ENCODE measurements at regions not wholly inside any gene's neighbourhood (a gene's known extent, or its start where the extent isn't known, plus 50 kb on each side); places are given as distances from the start of the nearest gene placed in this dataset.

DNA sequence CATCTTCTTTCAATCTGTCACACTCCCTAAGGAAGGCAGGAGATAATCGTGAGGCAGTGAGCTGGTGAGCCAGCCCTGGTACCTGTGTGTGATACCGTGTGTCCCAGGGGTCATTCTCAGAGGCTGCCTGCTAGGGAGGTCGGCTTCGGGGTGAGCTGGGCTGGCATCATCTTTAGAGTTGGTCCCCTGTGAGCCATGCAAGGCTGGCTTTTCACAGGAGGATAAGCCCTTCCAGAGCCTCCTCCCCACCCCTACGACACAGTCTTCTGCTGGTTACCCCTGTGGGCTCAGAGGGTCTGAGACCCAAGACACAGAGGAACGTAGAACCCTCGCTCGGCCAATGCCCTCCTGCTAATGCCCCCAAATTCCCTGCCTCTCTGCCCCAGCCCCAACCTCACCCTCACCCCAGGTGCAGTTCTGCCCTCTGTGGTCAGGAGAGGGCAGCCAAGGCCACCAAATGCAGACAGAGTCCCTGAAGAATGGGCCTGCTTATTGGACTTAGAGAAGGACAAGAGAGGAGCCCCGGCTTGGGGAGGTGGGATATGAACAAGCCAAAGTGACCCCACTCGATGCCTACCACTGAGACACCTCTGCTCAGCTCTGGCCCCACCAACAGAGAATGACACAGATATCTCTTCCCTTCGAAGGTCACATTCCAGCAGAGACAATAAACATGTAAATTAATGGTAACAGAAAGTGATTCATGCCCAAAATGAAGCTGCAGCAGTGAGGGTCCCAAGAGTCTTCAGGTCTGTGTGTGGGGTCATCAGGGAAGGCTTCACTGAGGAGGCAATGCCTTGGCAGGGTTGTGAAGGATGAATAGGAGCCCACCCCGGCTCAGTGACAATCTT, 80.8 kb upstream of the CCL1 start:
- Mint-ChIP-seq H3K27ac (ENCODE audit: unreplicated experiment) (no peak overlapping the region), H3K4me1 (ENCODE audit: low read depth, unreplicated experiment) (no peaks in the 10 kb centered on the region), H3K27me3 (ENCODE audit: low read depth, unreplicated experiment) (peaks cover 70% of the 10 kb centered on the region), H3K36me3 (ENCODE audit: low read depth, unreplicated experiment) (no peaks in the 10 kb centered on the region), H3K9me3 (ENCODE audit: unreplicated experiment) (no peaks in the 10 kb centered on the region), H3K4me3 (ENCODE audit: unreplicated experiment) (no peak overlapping the region)
- no peak for FAIRE-seq
- Histone ChIP-seq H3K9me3 (ENCODE audit: insufficient read depth, low read depth, low read length) (no peaks in the 10 kb centered on the region), H3K9ac (ENCODE audit: low read length) (no peak overlapping the region), H3K36me3 (ENCODE audit: insufficient read depth, low read length) (no peaks in the 10 kb centered on the region), H3K4me2 (ENCODE audit: low read length) (no peak overlapping the region), H3K4me3 (ENCODE audit: insufficient read depth, low read depth, low read length) (no peak overlapping the region), H2AFZ (ENCODE audit: low read depth, low read length) (no peak overlapping the region), H3K27me3 (ENCODE audit: insufficient read depth, low read length) (no peaks in the 10 kb centered on the region), H3K4me1 (ENCODE audit: insufficient read depth, low read length) (no peaks in the 10 kb centered on the region), H3K79me2 (ENCODE audit: insufficient read depth, low read length) (no peaks in the 10 kb centered on the region), H4K20me1 (ENCODE audit: insufficient read depth, low read length) (no peaks in the 10 kb centered on the region), H3K27ac (ENCODE audit: low read depth, low read length) (no peak overlapping the region)
- TF ChIP-seq EZH2 (IDR thresholded peaks at IDR 0.05; ENCODE audit: insufficient read depth, low read length), result no peak
- TF ChIP-seq, protein P1, sequence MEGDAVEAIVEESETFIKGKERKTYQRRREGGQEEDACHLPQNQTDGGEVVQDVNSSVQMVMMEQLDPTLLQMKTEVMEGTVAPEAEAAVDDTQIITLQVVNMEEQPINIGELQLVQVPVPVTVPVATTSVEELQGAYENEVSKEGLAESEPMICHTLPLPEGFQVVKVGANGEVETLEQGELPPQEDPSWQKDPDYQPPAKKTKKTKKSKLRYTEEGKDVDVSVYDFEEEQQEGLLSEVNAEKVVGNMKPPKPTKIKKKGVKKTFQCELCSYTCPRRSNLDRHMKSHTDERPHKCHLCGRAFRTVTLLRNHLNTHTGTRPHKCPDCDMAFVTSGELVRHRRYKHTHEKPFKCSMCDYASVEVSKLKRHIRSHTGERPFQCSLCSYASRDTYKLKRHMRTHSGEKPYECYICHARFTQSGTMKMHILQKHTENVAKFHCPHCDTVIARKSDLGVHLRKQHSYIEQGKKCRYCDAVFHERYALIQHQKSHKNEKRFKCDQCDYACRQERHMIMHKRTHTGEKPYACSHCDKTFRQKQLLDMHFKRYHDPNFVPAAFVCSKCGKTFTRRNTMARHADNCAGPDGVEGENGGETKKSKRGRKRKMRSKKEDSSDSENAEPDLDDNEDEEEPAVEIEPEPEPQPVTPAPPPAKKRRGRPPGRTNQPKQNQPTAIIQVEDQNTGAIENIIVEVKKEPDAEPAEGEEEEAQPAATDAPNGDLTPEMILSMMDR (IDR thresholded peaks at IDR 0.05; ENCODE audit: insufficient read depth, low read depth, low read length), result no peak
- DNase-seq (ENCODE audit: low read depth), result no peak

DNA sequence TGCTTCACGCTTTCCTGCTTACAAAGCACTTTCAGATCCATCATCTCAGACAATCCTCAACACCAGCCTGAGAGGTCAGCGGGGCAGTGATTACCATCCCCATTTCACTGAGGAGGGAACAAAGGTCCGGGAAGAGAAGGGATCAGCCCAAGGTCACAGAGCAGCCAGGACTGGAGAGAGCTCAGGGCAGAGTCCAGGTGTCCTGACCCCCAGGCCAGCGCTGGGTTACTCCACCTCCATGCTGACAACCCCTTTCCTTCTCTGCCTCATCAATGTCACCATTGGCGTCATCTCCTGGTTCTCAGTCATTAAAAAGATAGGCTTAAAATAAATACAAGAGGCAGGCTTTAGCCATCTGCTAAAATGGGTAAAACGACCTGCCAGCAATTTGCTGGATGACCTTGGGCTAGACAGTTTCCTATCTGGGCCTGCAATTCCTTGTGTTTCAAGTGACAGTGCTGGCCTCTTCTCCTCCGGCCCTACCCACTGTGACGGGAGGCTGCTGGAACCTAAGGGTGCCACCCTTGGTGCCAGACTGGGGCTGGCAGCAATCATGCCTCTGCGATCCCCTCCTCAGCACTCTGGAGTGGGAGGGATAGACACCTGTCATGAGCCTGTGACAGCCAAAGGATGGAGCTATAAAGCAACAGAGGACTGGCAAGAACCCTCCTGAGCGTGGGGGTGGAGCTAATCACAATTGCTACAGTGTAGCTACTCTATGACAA, 79.5 kb upstream of the CCL1 start:
- no peak for FAIRE-seq
- H3K79me2 ChIP-seq (ENCODE audit: insufficient read depth, low read length), result no peaks in the 10 kb centered on the region
- no peak for TF ChIP-seq EZH2 (IDR thresholded peaks at IDR 0.05; ENCODE audit: insufficient read depth, low read length)
- TF ChIP-seq, protein P1 (IDR thresholded peaks at IDR 0.05; ENCODE audit: insufficient read depth, low read depth, low read length), result no peak
- H3K27me3 ChIP-seq (ENCODE audit: insufficient read depth, low read length), result no peaks in the 10 kb centered on the region
- no peak overlapping the region for H2AFZ ChIP-seq (ENCODE audit: low read depth, low read length)
- DNase-seq (ENCODE audit: low read depth), result no peak
- no peaks in the 10 kb centered on the region for H3K4me1 ChIP-seq (ENCODE audit: insufficient read depth, low read length)
- H3K4me3 Mint-ChIP-seq (ENCODE audit: unreplicated experiment), result no peak overlapping the region
- no peak overlapping the region for H3K9ac ChIP-seq (ENCODE audit: low read length)
- H4K20me1 ChIP-seq (ENCODE audit: insufficient read depth, low read length), result no peaks in the 10 kb centered on the region
- H3K4me2 ChIP-seq (ENCODE audit: low read length), result no peak overlapping the region
- H3K27ac Mint-ChIP-seq (ENCODE audit: unreplicated experiment), result no peak overlapping the region
- no peak overlapping the region for H3K27ac ChIP-seq (ENCODE audit: low read depth, low read length)
- no peaks in the 10 kb centered on the region for H3K36me3 Mint-ChIP-seq (ENCODE audit: low read depth, unreplicated experiment)
- no peaks in the 10 kb centered on the region for H3K36me3 ChIP-seq (ENCODE audit: insufficient read depth, low read length)
- H3K4me1 Mint-ChIP-seq (ENCODE audit: low read depth, unreplicated experiment), result no peaks in the 10 kb centered on the region
- no peaks in the 10 kb centered on the region for H3K9me3 ChIP-seq (ENCODE audit: insufficient read depth, low read depth, low read length)
- H3K9me3 Mint-ChIP-seq (ENCODE audit: unreplicated experiment), result no peaks in the 10 kb centered on the region
- peaks cover 66% of the 10 kb centered on the region for H3K27me3 Mint-ChIP-seq (ENCODE audit: low read depth, unreplicated experiment)
- H3K4me3 ChIP-seq (ENCODE audit: insufficient read depth, low read depth, low read length), result no peak overlapping the region
